Effector memory CD4-positive, alpha-beta T cell (primary cell): ENCODE measurements at regions not wholly inside any gene's neighbourhood (a gene's known extent, or its start where the extent isn't known, plus 50 kb on each side); places are given as distances from the start of the nearest gene placed in this dataset.

Experiments
- DNase-seq, 3 donors: peaks; one replicate each; pipeline ENCODE4 v3.0.0-alpha.2; 2020
- H3K27ac ChIP-seq: 2 replicates; pipeline ENCODE4 v1.7.0; 2013; ENCODE audit warnings: mild to moderate bottlenecking, low read length, moderate library complexity; ENCODE audit not compliant: insufficient read depth, poor library complexity, severe bottlenecking
- H3K27me3 ChIP-seq: replicated peaks from 2 replicates; pipeline ENCODE4 v1.7.0; 2013; ENCODE audit warnings: mild to moderate bottlenecking, low read length; ENCODE audit not compliant: insufficient read depth, control insufficient read depth, poor library complexity, severe bottlenecking
- H3K36me3 ChIP-seq: 2 replicates; pipeline ENCODE4 v1.7.0; 2013; ENCODE audit warnings: mild to moderate bottlenecking, low read length, moderate library complexity; ENCODE audit not compliant: control insufficient read depth, insufficient read depth
- H3K4me1 ChIP-seq: 2 replicates; pipeline ENCODE4 v1.7.0; 2013; ENCODE audit warnings: low read length, mild to moderate bottlenecking; ENCODE audit not compliant: control insufficient read depth, insufficient read depth, poor library complexity, severe bottlenecking
- H3K4me3 ChIP-seq: 2 replicates; pipeline ENCODE4 v1.7.0; 2013; ENCODE audit warnings: low read length, low read depth, mild to moderate bottlenecking; ENCODE audit not compliant: insufficient read depth, poor library complexity, severe bottlenecking
- H3K9me3 ChIP-seq: 2 replicates; pipeline ENCODE4 v1.7.0; 2013; ENCODE audit warnings: mild to moderate bottlenecking, low read length, moderate library complexity; ENCODE audit not compliant: control insufficient read depth

GRCh38 chr2:145822892-145823534 is 1303.1 kb upstream of the ZEB2 start:
- DNase-seq: no peak
- H3K36me3 ChIP-seq: no peaks in the 10 kb centered on the region
- H3K27me3 ChIP-seq: no peaks in the 10 kb centered on the region

DNA sequence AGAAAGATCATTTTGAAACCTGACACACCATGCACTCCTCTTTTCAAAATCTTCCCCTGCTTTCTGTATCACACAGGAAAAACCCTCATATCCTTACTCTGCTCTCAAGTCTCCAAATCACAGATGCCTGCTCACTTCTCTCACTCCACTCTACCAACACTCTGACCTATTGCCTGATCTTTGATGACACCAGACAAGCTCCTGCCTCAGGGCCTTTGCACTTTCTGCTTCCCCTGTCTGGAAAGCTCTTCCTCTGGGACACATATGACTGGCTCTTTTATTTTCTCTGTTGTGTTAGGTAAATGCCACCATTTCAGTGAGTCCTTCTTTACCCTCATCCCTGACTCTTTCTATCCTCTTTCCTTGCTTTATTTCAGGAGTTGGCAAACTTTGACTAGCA is 1300.7 kb upstream of the ZEB2 start:
- no peaks in the 10 kb centered on the region for H3K36me3 ChIP-seq
- H3K27ac ChIP-seq: no peak overlapping the region
- DNase-seq: no peak
- no peaks in the 10 kb centered on the region for H3K4me1 ChIP-seq
- no peak overlapping the region for H3K4me3 ChIP-seq
- no peaks in the 10 kb centered on the region for H3K9me3 ChIP-seq
- no peaks in the 10 kb centered on the region for H3K27me3 ChIP-seq

More at GRCh38 chr2:145822892-145823534, 1303.1 kb upstream of the ZEB2 start:
- H3K27ac ChIP-seq: no peak overlapping the region
- H3K4me1 ChIP-seq: no peaks in the 10 kb centered on the region
- H3K4me3 ChIP-seq: no peak overlapping the region
- no peaks in the 10 kb centered on the region for H3K9me3 ChIP-seq

GRCh38 chr2:145818890-145819504 is 1299.1 kb upstream of the ZEB2 start:
- no peaks in the 10 kb centered on the region for H3K4me1 ChIP-seq
- no peaks in the 10 kb centered on the region for H3K36me3 ChIP-seq
- no peak for DNase-seq
- no peaks in the 10 kb centered on the region for H3K27me3 ChIP-seq
- no peak overlapping the region for H3K27ac ChIP-seq
- no peaks in the 10 kb centered on the region for H3K9me3 ChIP-seq
- no peak overlapping the region for H3K4me3 ChIP-seq

- Histone ChIP-seq H3K9me3 (no peaks in the 10 kb centered on the region), H3K4me1 (no peaks in the 10 kb centered on the region), H3K36me3 (no peaks in the 10 kb centered on the region), H3K4me3 (no peak overlapping the region), H3K27ac (no peak overlapping the region), H3K27me3 (no peaks in the 10 kb centered on the region)
- DNase-seq: no peak
These were observed 1296.0 kb upstream of the ZEB2 start for GRCh38 chr2:145815933-145816332.

DNA sequence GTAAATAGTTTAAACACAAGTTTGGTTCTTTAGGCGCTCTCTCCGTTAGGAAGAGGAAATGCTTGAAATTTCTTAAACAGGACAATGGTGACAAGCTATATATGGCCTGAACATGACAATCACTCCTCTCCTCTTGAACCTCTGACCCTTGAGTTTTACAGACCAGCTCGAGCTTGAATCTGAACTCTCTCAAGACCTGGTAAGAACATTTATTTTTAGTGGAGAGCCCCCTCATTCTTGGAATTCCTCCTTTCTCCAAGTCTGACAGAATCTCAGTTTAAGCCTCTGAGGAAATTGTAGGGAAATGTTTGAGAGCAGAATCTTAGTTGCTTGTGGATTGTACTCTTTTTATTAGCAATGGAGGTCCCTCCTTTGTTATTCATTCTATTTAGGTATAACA is 1293.6 kb upstream of the ZEB2 start:
- Histone ChIP-seq H3K9me3 (no peaks in the 10 kb centered on the region), H3K27me3 (no peaks in the 10 kb centered on the region), H3K27ac (no peak overlapping the region), H3K4me3 (no peak overlapping the region), H3K4me1 (no peaks in the 10 kb centered on the region), H3K36me3 (no peaks in the 10 kb centered on the region)
- no peak for DNase-seq

GRCh38 chr2:145812165-145812554 is 1292.2 kb upstream of the ZEB2 start:
- Histone ChIP-seq H3K27me3 (no peaks in the 10 kb centered on the region), H3K4me3 (no peak overlapping the region), H3K36me3 (no peaks in the 10 kb centered on the region), H3K27ac (no peak overlapping the region), H3K4me1 (no peaks in the 10 kb centered on the region), H3K9me3 (no peaks in the 10 kb centered on the region)
- DNase-seq: no peak

- Histone ChIP-seq H3K9me3 (no peaks in the 10 kb centered on the region), H3K4me1 (no peaks in the 10 kb centered on the region), H3K27ac (no peak overlapping the region), H3K27me3 (no peaks in the 10 kb centered on the region), H3K36me3 (no peaks in the 10 kb centered on the region), H3K4me3 (no peak overlapping the region)
- no peak for DNase-seq
These were observed 1291.6 kb upstream of the ZEB2 start for GRCh38 chr2:145811276-145812164.

- Histone ChIP-seq H3K27ac (no peak overlapping the region), H3K4me3 (no peak overlapping the region), H3K4me1 (no peaks in the 10 kb centered on the region), H3K36me3 (no peaks in the 10 kb centered on the region), H3K9me3 (no peaks in the 10 kb centered on the region), H3K27me3 (no peaks in the 10 kb centered on the region)
- no peak for DNase-seq
These were observed 1288.0 kb upstream of the ZEB2 start for GRCh38 chr2:145807968-145808367.

GRCh38 chr2:145807554-145807953 is 1287.6 kb upstream of the ZEB2 start:
- Histone ChIP-seq H3K9me3 (no peaks in the 10 kb centered on the region), H3K4me3 (no peak overlapping the region), H3K27me3 (no peaks in the 10 kb centered on the region), H3K27ac (no peak overlapping the region), H3K36me3 (no peaks in the 10 kb centered on the region), H3K4me1 (no peaks in the 10 kb centered on the region)
- DNase-seq: no peak

DNA sequence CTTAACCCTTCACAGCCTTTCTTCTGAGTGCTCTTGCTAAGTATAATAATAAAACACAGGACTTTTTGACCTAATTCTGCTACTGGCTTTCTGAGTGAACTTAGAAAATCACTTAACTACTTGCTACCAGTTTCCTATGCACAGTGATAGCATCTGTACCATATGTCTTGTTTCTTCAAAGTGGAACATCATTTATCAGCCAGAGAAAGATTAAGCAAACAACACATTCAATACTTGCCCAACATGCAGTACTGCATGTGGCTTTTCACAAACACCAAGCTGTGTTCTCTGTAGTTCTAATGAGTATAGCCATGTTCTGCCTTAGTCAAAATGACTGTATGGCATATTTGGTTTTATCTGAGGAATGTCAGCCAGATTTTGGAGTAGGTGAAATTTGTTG is 1286.6 kb upstream of the ZEB2 start:
- no peaks in the 10 kb centered on the region for H3K9me3 ChIP-seq
- no peak overlapping the region for H3K27ac ChIP-seq
- H3K4me1 ChIP-seq: no peaks in the 10 kb centered on the region
- H3K27me3 ChIP-seq: no peaks in the 10 kb centered on the region
- H3K4me3 ChIP-seq: no peak overlapping the region
- no peaks in the 10 kb centered on the region for H3K36me3 ChIP-seq
- no peak for DNase-seq
